Peyer's patch (tissue), 4 donors: ENCODE measurements at regions not wholly inside any gene's neighbourhood (a gene's known extent, or its start where the extent isn't known, plus 50 kb on each side); places are given as distances from the start of the nearest gene placed in this dataset.

Source experiments
- POLR2A ChIP-seq, 2 donors: fragments of 450-650 bp; IDR thresholded peaks; one replicate each; pipeline ENCODE4 v1.5.1; 2017; ENCODE audit warnings: antibody characterized with exemption in 2 of 2, mild to moderate bottlenecking in 2 of 2, moderate library complexity in 2 of 2
- TF ChIP-seq, protein P1 (sequence below), 6 experiments: fragments of 450-650 bp in 4 of 6; fragments of 200-600 bp in 2 of 6; sonication (generic) in 1 of 6; IDR thresholded peaks; one replicate each; pipeline ENCODE4 v1.5.1; 2017 to 2019; ENCODE audit warnings: antibody characterized with exemption in 6 of 6, mild to moderate bottlenecking in 3 of 6, moderate library complexity in 1 of 6

DNA sequence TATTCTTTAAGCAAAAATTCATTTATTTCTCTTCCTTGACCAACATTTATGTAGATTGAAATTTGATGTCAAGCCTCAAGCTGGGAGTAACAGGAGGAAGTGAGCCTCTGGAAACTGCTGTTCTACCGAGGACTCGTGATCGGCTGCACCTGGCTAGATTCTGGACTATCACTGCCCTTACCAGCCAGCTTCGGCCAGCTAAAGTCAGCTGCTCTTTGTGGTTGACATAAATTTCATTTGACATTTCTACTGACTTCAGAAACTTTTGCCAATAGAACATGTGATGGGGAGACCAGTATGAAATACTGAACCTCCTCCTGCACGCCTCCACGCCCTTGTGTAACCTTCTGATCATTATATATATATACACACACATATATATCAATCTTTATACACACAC is 74.2 kb upstream of the RGPD5 start:
- TF ChIP-seq, protein P1, sequence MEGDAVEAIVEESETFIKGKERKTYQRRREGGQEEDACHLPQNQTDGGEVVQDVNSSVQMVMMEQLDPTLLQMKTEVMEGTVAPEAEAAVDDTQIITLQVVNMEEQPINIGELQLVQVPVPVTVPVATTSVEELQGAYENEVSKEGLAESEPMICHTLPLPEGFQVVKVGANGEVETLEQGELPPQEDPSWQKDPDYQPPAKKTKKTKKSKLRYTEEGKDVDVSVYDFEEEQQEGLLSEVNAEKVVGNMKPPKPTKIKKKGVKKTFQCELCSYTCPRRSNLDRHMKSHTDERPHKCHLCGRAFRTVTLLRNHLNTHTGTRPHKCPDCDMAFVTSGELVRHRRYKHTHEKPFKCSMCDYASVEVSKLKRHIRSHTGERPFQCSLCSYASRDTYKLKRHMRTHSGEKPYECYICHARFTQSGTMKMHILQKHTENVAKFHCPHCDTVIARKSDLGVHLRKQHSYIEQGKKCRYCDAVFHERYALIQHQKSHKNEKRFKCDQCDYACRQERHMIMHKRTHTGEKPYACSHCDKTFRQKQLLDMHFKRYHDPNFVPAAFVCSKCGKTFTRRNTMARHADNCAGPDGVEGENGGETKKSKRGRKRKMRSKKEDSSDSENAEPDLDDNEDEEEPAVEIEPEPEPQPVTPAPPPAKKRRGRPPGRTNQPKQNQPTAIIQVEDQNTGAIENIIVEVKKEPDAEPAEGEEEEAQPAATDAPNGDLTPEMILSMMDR (IDR thresholded peaks at IDR 0.05), result no peak
- TF ChIP-seq POLR2A (IDR thresholded peaks at IDR 0.05), result no peak
